ENCODE measurements at regions not wholly inside any gene's neighbourhood (a gene's known extent, or its start where the extent isn't known, plus 50 kb on each side); places are given as distances from the start of the nearest gene placed in this dataset.

- Histone ChIP-seq H2BK12ac (ENCODE audit: insufficient read length, low read depth, low read length) (no peak overlapping the region), H3K9ac (ENCODE audit: extremely low read depth, insufficient read length, low read length) (no peak overlapping the region), H3K4ac (ENCODE audit: low read depth, low read length) (no peak overlapping the region), H3K4me1 (ENCODE audit: insufficient read depth, low read length) (peaks cover 3% of the 10 kb centered on the region), H2BK15ac (ENCODE audit: low read depth, low read length) (no peak overlapping the region), H4K5ac (ENCODE audit: insufficient read length, low read depth, low read length) (no peak overlapping the region), H3K56ac (ENCODE audit: insufficient read length, low read depth, low read length) (no peak overlapping the region), H3K23ac (ENCODE audit: insufficient read length, low read depth, low read length) (no peak overlapping the region), H4K8ac (replicated peaks; ENCODE audit: insufficient read length, low read depth, low read length) (no peak overlapping the region), H4K20me1 (ENCODE audit: control insufficient read depth, insufficient read depth, insufficient read length) (no peaks in the 10 kb centered on the region), H3K23me2 (ENCODE audit: insufficient read length, low read depth, low read length, poor library complexity, severe bottlenecking) (no peaks in the 10 kb centered on the region), H2AFZ (ENCODE audit: low read length) (no peak overlapping the region), H3K14ac (ENCODE audit: insufficient read depth, low read length) (no peak overlapping the region), H2BK120ac (ENCODE audit: low read depth, low read length, poor library complexity, severe bottlenecking) (no peak overlapping the region), H3T11ph (ENCODE audit: low read length) (no peak overlapping the region), H3K27ac (ENCODE audit: insufficient read length, low read depth, low read length) (no peak overlapping the region), H3K27me3 (ENCODE audit: insufficient read depth, low read length) (no peaks in the 10 kb centered on the region), H3K4me2 (ENCODE audit: insufficient read depth, insufficient read length, low read length) (no peak overlapping the region), H3K18ac (ENCODE audit: insufficient read length, low read depth, low read length) (no peak overlapping the region), H3K79me1 (ENCODE audit: insufficient read depth, low read depth, low read length, poor library complexity, severe bottlenecking) (no peaks in the 10 kb centered on the region), H4K91ac (ENCODE audit: insufficient read length, low read depth, low read length) (no peak overlapping the region), H3K79me2 (ENCODE audit: insufficient read depth, low read length) (no peaks in the 10 kb centered on the region), H2AK5ac (ENCODE audit: insufficient read length, low read length) (no peak overlapping the region), H2BK20ac (ENCODE audit: low read depth, low read length, poor library complexity, severe bottlenecking) (no peak overlapping the region), H2BK5ac (ENCODE audit: insufficient read length, low read length) (no peak overlapping the region), H3K9me3 (ENCODE audit: control insufficient read depth, low read depth, low read length) (no peaks in the 10 kb centered on the region)
- Mint-ChIP-seq H3K36me3 (ENCODE audit: insufficient read depth in 1 of 3, low read depth in 3 of 3) (no peaks in the 10 kb centered on the region), H3K27ac (no peak overlapping the region), H3K9me3 (0 out of 5 replicates have a peak, but pooled peaks cover 0 to 3% of the 10 kb centered on the region in 2 experiments), H3K27me3 (ENCODE audit: low read depth) (no peaks in the 10 kb centered on the region), H3K4me1 (peaks cover 25 to 32% of the 10 kb centered on the region in 2 experiments), H3K4me3 (no peak overlapping the region)
- no peak for DNase-seq
- WGBS (ENCODE audit: extremely low coverage, insufficient read length, low lambda C conversion rate) = no CpG with 5 or more reads among the region's 5 CpGs
- TF ChIP-seq CTCF (conservative IDR thresholded peaks at IDR 0.05) = no peak
Measured at GRCh38 chr9:13718539-13718938, 439.0 kb upstream of the MPDZ start.
